ENCODE measurements at regions not wholly inside any gene's neighbourhood (a gene's known extent, or its start where the extent isn't known, plus 50 kb on each side); places are given as distances from the start of the nearest gene placed in this dataset.

- no peak for DNase-seq
Observed at GRCh38 chr4:178633263-178633662, 1191.0 kb upstream of the AGA start.

DNA sequence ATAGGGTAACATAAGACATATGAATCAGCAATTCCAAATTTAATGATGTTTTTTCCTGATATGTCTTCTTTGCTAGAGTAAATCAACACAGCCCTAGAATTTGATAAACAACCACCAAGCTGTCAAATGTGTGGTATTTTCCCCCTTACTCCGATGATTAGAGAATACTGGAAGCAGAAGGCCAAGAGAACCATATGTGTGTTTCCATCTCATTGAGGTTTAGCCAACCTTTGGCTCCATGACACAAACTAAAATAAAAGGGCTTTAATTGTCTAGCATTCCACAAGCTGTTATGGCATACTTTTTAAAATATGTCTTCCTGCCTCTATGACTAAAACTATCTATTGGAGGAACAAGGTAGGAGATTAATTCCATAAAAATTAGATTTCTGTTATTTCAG is 1222.4 kb upstream of the AGA start:
- DNase-seq: no peak

- DNase-seq: no peak
Observed at GRCh38 chr4:178665916-178666315, 1223.7 kb upstream of the AGA start.

DNA sequence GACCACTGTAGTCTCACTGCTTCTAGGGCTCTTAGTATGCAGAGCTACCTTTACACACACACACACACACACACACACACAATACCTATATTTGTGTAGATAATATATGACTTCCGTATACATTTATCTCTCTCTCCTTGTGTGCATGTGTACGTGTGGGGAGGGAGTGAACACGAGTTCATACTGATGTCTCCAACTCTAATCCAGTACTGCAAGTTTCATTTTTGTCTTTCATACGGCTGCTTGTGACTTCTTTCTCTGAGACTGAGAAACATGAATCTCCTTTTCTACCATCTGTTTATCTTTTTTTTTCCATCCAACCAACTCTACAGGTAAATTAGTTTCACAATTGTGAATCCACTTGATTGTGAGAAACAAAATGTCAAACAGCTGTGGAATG is 1229.5 kb upstream of the AGA start:
- no peak for DNase-seq

- no peak for DNase-seq
Observed at GRCh38 chr4:178672512-178672911, 1230.3 kb upstream of the AGA start.

DNA sequence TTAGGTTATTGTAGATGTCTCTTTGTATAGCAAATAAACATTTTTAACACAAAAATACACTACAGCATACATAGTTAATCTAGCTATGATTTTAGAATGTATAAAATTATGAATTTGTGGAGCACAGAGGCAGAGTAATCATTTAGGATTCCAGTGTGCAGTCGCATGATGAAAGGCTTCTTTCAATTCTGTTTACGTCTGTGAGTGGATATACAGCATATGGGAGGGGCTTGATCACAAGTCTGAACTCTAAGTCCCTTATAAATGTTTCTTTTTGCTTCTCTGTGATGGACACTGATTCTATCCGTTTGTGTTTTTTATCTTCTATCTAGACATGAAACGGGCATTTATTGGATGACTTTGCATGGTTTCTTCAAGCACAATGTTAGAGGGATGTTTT is 1239.6 kb upstream of the AGA start:
- no peak for DNase-seq

DNA sequence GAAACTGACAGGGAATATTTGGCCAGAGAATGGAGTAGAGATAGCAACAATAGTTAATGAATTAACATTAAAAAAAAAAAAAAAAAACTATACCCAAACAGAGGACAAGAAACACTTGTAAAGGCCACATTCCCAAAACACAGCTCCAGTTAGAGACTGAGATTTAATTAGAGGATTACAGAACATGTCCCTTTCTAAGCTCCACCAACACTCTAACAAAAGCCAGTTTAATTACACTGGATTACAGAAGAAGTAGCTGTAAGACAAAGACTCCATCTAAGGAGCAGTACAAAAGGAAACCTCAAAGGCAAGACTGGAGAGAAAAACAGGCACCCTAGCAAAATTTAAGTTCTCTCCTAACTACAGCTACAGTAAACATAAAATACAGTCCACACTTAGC is 1247.7 kb upstream of the AGA start:
- DNase-seq: no peak

GRCh38 chr4:178693816-178694215 is 1251.6 kb upstream of the AGA start:
- DNase-seq: no peak

DNA sequence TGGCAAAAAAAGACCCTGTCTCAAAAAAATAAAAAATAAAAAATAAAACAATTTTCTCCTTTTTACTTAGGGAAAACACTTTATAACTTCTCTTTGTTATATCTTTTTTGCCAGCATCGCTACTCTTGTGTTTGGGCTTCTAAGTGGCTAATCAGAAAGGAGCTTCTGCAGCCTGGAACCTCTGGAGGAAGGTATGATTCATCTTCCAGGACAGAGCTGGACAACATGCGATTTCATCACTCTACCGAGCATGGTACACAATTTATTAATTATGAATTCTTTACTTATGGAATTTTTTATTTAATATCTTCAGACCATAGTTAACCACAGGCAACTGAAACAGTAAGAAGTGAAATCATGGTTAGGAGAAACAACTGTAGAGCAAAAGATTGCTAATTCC is 1254.3 kb upstream of the AGA start:
- DNase-seq: no peak

DNA sequence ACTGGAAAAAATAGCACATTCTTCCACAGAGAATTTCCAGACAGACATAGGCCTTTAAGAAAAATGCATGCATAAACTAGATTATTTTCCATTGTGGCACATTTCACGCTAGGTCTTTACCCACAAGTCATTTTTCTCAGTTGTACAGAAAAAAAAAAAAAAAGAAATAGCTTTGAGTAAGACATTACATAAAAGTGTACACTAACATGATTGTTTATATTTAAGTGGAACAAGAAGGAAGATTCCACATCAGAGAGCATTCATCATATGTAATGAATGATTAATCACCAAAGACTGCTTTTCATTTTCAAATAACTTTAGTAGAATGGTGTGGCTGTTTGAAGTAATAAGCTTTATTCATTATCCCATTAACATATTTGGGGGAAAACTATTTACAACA is 1270.2 kb upstream of the AGA start:
- no peak for DNase-seq

- DNase-seq: no peak
Observed at GRCh38 chr4:178738026-178738425, 1295.8 kb upstream of the AGA start.

- DNase-seq: no peak
Observed at GRCh38 chr4:178745203-178745602, 1303.0 kb upstream of the AGA start.

GRCh38 chr4:178752954-178753525 is 1310.8 kb upstream of the AGA start:
- DNase-seq: no peak

DNA sequence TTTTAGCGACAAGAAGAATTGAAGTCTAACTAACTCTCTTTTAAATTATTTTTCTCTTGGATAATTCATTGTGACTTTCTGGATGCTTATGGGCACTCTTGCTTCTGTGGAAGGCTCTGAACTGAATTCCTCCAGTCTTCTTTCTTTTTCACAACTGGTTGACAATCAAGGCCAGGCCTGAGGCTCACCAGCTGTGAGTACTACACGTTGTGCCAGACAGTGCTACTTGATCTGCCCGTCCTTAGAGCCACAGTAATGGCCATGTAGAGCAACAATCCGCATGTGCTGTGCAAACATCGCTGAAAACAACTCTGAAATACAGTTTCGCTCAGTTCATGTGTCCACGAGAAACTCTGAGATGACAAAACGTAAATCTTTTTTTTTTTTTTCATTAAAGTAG is 1336.3 kb upstream of the AGA start:
- DNase-seq: no peak

DNA sequence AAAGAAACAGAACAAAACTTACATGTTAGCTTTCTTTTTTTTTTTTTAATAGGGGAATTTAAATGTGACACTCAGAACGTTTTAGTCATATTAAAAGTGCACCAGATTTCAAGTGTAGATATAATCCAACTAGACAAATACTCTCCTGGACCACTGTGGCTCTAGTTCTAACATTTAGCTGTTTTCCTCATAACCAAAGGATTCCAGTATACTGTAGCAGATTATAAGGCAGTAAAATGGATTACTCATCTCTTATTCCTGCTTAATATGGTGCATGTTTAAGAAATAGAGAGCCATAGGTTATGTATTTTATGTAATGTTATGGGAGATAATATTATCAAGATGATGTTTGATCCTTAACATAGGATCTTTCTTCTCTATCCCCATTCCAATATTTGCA is 1339.5 kb upstream of the AGA start:
- DNase-seq: no peak

- DNase-seq: no peak
Observed at GRCh38 chr4:178784491-178784890, 1342.3 kb upstream of the AGA start.

- DNase-seq: no peak
Observed at GRCh38 chr4:178789279-178789678, 1347.0 kb upstream of the AGA start.

DNA sequence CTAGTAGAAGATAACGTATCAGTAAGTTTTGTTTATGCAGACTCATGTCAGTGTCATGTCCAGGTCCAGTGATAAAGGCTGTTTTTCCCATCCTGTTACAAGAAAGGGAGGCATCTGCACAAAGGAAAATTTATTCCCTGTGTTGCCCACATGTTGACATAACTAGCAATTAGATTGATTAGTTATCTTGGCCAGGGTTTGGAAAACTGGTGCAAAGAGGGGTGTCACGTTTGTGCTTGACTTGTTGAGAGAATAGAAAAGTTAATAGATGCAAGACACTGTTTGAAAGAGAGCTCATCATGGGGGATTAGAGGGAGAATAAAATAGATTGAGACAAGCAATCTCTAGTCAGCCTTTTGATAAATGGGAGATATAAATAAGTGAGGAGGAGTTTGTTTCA is 1357.0 kb upstream of the AGA start:
- DNase-seq: no peak

DNA sequence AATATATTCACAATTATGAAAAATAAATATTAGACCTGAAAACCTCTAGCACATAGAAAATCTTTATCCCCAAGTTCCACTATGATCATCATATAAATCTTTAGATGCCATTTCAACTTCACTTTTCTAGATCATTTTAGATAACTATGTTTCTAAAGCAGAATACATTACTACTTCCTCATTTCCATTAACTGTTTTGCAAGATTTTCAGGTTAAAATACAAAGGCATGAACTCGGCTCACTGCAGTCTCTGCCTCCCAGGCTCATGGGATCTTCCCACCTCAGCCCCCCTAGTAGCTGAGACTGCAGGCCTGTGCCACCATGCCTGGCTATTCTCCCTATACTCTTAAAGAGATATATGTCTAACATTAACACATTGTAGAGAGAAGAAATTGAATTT is 1365.9 kb upstream of the AGA start:
- no peak for DNase-seq

DNA sequence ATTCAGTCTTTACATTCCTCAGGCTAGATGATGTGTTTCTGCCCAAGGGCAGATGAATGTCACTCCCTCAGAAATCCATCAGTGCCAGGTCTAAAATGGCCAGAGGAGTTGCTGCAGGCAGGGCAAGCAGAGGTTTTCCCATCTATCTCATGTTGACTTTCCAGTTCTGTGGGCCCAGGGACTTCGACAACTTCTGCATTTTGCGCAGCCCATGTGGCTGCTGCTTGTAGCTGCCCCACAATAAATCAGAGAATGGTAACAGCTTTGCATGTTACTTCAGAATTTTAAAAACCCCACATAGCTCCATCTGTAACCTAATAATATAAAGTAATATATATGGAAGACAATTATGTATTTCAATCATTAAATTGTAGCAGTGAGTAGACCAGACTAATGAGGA is 1367.7 kb upstream of the AGA start:
- no peak for DNase-seq

GRCh38 chr4:178811356-178811755 is 1369.1 kb upstream of the AGA start:
- DNase-seq: no peak

DNA sequence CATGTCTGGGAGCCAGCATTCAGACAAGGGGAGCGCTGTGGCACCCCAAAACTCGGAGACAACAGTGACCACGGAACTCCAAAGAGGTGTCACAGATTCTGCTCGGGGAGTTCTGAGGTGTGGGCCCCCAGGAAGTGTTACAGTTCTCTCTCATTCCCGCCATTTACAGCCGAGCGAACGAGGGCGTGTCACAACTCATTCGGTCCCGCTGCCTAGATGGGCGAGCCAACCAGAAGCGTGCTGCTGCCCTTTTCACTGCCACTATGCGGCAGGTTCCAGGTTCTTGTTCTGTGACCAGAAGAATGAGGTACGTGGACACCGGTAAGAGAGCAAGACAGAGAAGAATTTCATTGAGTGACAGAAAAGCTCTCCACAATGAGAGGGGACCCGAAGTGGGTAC is 1370.6 kb upstream of the AGA start:
- no peak for DNase-seq

DNA sequence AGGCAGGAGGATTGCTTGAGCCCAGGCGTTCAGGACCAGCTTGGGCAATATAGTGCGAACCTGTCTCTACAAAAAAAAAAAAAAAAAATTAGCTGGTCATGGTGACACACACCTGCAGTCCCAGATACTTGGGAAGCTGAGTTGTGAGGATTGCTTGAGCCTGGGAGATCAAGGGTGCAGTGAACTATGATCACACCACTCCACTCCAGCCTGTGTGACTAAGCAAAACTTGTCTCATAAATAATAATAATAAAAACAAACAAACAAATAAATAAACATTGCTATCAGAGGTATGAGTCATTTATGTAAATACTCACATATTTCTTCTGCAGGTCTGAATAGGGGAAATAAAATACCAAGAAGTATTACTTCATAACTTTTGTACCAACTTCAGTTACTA is 1372.7 kb upstream of the AGA start:
- no peak for DNase-seq

DNA sequence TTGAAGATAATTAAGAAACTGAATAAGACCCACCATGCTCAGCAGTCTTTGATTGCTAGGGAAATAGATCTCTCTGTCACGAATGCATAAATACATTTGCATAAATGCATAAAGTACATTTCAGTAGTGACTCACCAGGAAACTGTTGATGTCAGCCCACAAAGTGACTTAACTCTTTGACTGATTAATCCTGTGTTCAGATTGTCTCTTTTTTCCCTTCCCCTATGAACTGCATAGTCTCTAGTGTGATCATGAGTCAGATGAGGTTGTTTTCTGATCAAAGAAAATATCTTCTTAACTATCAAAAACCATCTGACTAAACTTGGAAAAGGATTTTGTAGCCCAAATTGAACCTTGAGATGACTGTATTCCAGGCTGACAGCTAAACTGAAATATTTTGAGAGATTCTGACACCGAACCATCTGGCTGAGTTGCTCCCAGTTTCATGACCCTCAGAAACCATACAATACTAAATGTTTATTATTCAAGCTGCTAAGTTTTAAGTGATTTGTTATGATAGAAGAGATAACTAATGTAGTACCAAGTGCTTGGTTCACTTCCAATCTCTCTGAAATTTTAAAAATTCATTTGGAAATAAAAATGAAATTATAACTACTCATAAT is 1381.5 kb upstream of the AGA start:
- DNase-seq: no peak

DNA sequence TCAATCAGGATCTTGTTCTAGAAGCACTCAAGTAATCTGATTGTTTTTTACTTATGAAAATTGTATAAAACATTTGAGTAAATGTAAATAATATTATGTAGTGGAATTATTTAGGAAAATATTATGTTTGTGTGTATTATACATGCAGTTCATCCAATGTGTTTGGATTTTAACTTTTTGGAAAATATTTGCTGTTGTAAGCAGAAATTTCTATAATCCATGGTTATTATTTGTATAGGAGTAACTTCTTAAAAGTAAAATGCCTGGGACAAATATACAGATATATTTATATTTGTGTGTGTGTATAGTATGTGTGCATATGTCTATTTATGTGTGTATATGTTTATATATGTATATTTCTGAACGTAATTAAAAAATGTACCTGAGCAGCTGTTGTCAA is 1394.6 kb upstream of the AGA start:
- no peak for DNase-seq

DNA sequence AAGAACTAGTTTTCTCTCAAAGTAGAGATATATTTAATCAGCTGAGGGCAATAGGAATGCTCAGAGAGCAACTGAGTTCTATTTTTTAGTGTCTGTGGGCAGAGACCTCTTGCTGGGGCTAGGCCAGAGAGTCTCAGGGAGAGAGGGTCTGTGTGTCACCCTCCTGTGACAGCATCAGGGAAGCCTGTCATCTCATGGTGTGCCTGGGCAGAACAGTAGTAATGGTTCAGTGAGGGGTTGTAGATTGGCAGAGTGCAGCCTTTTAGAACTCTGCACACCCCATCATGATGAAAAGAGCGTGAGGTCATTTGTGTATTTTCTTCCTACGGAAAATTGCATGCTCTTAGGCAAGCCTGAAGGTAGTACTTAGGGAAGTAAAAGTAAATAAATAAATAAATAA is 1396.5 kb upstream of the AGA start:
- no peak for DNase-seq

All from DMS79 (cell line).